ENCODE measurements at regions not wholly inside any gene's neighbourhood (a gene's known extent, or its start where the extent isn't known, plus 50 kb on each side); places are given as distances from the start of the nearest gene placed in this dataset.

DNA sequence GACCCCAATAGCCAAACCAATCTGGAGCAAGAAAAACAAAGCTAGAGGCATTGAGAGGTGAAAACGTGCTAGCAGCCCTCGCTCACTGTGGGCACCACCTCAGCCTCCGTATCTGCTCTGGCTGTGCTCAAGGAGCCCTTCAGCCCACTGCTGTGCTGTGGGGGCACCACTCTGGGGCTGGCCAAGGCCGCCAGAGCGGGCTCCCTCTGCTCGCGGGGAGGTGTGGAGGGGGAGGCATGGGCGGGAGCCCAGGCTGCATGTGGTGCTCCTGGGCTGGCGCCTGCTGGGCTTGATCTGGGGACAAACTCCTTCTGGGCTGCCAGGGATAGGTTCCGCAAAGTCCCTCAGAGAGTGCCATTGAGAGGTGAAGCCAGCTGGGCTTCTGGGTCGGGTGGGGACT is 1002.0 kb downstream of the GATA3 start:
- TF ChIP-seq CTCF (IDR thresholded peaks at IDR 0.05; ENCODE audit: poor library complexity) (no peak), EZH2 (IDR thresholded peaks at IDR 0.05; ENCODE audit: borderline replicate concordance) (no peak)
